ENCODE measurements at regions not wholly inside any gene's neighbourhood (a gene's known extent, or its start where the extent isn't known, plus 50 kb on each side); places are given as distances from the start of the nearest gene placed in this dataset.

DNA sequence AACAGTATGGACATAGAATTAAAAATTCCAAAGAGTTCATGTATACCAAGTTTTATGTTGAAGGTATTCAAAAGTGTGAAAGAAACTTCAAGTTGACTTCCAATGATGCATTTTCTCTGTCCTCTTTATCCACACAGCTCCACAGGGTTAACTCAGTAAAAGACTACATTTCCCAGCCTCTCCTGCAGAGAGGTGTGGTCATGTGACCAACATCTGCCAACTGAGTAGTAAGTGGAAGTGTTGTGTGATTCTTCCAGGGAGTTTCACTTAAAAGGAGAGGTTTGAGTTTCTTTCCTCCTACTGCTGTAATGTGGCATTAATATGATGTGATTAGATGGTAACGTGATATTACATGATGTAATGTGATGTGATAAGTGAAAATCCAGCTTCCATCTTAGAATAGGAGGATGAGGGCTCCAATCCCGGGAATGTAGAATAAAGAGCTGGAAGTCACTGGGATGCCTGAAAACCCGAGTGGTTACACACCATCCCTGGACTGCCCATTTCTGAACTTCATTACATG, 280.6 kb downstream of the ARRDC4 start:
- no peak for DNase-seq (ENCODE audit: low read depth in 2 of 2)
- H3K4me2 ChIP-seq (ENCODE audit: extremely low read depth, insufficient read depth, low read length): no peak overlapping the region
- no peaks in the 10 kb centered on the region for H3K27me3 ChIP-seq (ENCODE audit: control insufficient read depth, insufficient read depth, low read length)
- no peaks in the 10 kb centered on the region for H3K36me3 ChIP-seq (ENCODE audit: control insufficient read depth, insufficient read depth, low read length)
- no peaks in the 10 kb centered on the region for H3K4me1 ChIP-seq (ENCODE audit: control insufficient read depth, extremely low read depth, insufficient read depth, low read length)
- H2AFZ ChIP-seq (ENCODE audit: low read length): no peak overlapping the region
- TF ChIP-seq, protein P1, sequence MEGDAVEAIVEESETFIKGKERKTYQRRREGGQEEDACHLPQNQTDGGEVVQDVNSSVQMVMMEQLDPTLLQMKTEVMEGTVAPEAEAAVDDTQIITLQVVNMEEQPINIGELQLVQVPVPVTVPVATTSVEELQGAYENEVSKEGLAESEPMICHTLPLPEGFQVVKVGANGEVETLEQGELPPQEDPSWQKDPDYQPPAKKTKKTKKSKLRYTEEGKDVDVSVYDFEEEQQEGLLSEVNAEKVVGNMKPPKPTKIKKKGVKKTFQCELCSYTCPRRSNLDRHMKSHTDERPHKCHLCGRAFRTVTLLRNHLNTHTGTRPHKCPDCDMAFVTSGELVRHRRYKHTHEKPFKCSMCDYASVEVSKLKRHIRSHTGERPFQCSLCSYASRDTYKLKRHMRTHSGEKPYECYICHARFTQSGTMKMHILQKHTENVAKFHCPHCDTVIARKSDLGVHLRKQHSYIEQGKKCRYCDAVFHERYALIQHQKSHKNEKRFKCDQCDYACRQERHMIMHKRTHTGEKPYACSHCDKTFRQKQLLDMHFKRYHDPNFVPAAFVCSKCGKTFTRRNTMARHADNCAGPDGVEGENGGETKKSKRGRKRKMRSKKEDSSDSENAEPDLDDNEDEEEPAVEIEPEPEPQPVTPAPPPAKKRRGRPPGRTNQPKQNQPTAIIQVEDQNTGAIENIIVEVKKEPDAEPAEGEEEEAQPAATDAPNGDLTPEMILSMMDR (conservative IDR thresholded peaks at IDR 0.05 in 1 of 2, IDR thresholded peaks at IDR 0.05 in 1 of 2; ENCODE audit: low read depth in 1 of 2, low read length in 2 of 2): no peak
- TF ChIP-seq EZH2 (IDR thresholded peaks at IDR 0.05; ENCODE audit: low read length, missing control alignments): no peak
- no peaks in the 10 kb centered on the region for H3K79me2 ChIP-seq (ENCODE audit: control insufficient read depth, insufficient read depth, low read length)
- no peak overlapping the region for H3K27ac ChIP-seq (ENCODE audit: insufficient read depth, low read length)
- no peaks in the 10 kb centered on the region for H4K20me1 ChIP-seq (ENCODE audit: control insufficient read depth, extremely low read depth, insufficient read depth, low read length)
- no peak overlapping the region for H3K4me3 ChIP-seq (replicated peaks in 1 of 4; ENCODE audit: control extremely low read depth in 1 of 4, insufficient read depth in 1 of 4, low read depth in 3 of 4, low read length in 4 of 4)
- no peak overlapping the region for H3K9ac ChIP-seq (ENCODE audit: insufficient read depth, low read length)
- H3K9me3 ChIP-seq (ENCODE audit: control insufficient read depth, insufficient read depth, low read depth, low read length): no peaks in the 10 kb centered on the region

DNA sequence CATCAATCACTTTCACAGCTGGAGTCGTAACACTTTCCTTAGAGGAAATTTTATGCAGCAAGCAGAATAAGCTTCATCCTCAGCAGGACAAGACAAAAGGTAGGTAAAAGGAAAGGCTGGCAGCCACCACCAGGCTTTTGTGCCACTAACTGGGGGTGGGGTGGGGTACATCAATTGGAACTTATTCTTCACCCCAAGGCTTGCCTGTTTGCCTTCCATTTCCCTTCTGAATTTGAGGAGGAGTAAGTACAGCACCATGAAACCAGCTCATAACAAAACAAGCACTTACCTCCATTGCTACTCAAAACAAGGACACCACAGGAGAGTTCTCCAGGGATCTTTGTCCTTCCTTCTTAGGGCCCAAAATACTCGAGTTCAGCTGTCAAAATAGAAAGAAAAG, 296.8 kb downstream of the ARRDC4 start:
- Histone ChIP-seq H4K20me1 (ENCODE audit: control insufficient read depth, extremely low read depth, insufficient read depth, low read length) (no peaks in the 10 kb centered on the region), H3K27me3 (ENCODE audit: control insufficient read depth, insufficient read depth, low read length) (no peaks in the 10 kb centered on the region), H3K36me3 (ENCODE audit: control insufficient read depth, insufficient read depth, low read length) (no peaks in the 10 kb centered on the region), H3K27ac (ENCODE audit: insufficient read depth, low read length) (no peak overlapping the region), H3K79me2 (ENCODE audit: control insufficient read depth, insufficient read depth, low read length) (no peaks in the 10 kb centered on the region), H3K9ac (ENCODE audit: insufficient read depth, low read length) (no peak overlapping the region), H3K4me1 (ENCODE audit: control insufficient read depth, extremely low read depth, insufficient read depth, low read length) (no peaks in the 10 kb centered on the region), H3K4me3 (replicated peaks in 1 of 4; ENCODE audit: control extremely low read depth in 1 of 4, insufficient read depth in 1 of 4, low read depth in 3 of 4, low read length in 4 of 4) (no peak overlapping the region), H3K9me3 (ENCODE audit: control insufficient read depth, insufficient read depth, low read depth, low read length) (no peaks in the 10 kb centered on the region), H3K4me2 (ENCODE audit: extremely low read depth, insufficient read depth, low read length) (no peak overlapping the region), H2AFZ (ENCODE audit: low read length) (no peak overlapping the region)
- DNase-seq (ENCODE audit: low read depth in 2 of 2): no peak
- TF ChIP-seq EZH2 (IDR thresholded peaks at IDR 0.05; ENCODE audit: low read length, missing control alignments): no peak
- TF ChIP-seq, protein P1 (conservative IDR thresholded peaks at IDR 0.05 in 1 of 2, IDR thresholded peaks at IDR 0.05 in 1 of 2; ENCODE audit: low read depth in 1 of 2, low read length in 2 of 2): no peak

DNA sequence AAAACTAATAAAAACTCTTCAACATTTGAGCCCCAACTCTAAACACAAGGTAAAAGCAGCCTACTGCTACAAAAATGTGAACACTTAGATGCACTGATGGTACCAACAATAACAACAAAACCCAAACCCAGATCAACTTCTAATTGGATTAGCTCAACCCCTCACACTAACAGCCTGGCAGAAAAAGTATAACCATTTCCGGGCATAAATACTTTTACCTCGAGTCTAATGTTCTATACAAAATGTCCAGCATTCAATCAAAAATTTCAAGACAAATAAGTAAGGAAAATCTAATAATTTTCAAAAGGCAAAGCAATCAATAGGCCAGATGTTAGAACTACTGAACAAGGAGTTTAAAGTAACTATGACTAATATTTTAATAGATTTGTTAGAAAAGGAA, 303.3 kb downstream of the ARRDC4 start:
- Histone ChIP-seq H3K36me3 (ENCODE audit: control insufficient read depth, insufficient read depth, low read length) (no peaks in the 10 kb centered on the region), H3K79me2 (ENCODE audit: control insufficient read depth, insufficient read depth, low read length) (no peaks in the 10 kb centered on the region), H3K9me3 (ENCODE audit: control insufficient read depth, insufficient read depth, low read depth, low read length) (no peaks in the 10 kb centered on the region), H3K4me1 (ENCODE audit: control insufficient read depth, extremely low read depth, insufficient read depth, low read length) (no peaks in the 10 kb centered on the region), H3K27me3 (ENCODE audit: control insufficient read depth, insufficient read depth, low read length) (no peaks in the 10 kb centered on the region), H2AFZ (ENCODE audit: low read length) (no peak overlapping the region), H4K20me1 (ENCODE audit: control insufficient read depth, extremely low read depth, insufficient read depth, low read length) (no peaks in the 10 kb centered on the region), H3K4me2 (ENCODE audit: extremely low read depth, insufficient read depth, low read length) (no peak overlapping the region), H3K4me3 (replicated peaks in 1 of 4; ENCODE audit: control extremely low read depth in 1 of 4, insufficient read depth in 1 of 4, low read depth in 3 of 4, low read length in 4 of 4) (no peak overlapping the region), H3K9ac (ENCODE audit: insufficient read depth, low read length) (no peak overlapping the region), H3K27ac (ENCODE audit: insufficient read depth, low read length) (no peak overlapping the region)
- TF ChIP-seq EZH2 (IDR thresholded peaks at IDR 0.05; ENCODE audit: low read length, missing control alignments): no peak
- TF ChIP-seq, protein P1 (conservative IDR thresholded peaks at IDR 0.05 in 1 of 2, IDR thresholded peaks at IDR 0.05 in 1 of 2; ENCODE audit: low read depth in 1 of 2, low read length in 2 of 2): no peak
- DNase-seq (ENCODE audit: low read depth in 2 of 2): no peak
